ENCODE measurements at regions not wholly inside any gene's neighbourhood (a gene's known extent, or its start where the extent isn't known, plus 50 kb on each side); places are given as distances from the start of the nearest gene placed in this dataset.
"Not testable (repeated sequence)": the region's sequence is repeated elsewhere in the genome, so short reads cannot be mapped to it uniquely, and the experiment has no call there.

DNA sequence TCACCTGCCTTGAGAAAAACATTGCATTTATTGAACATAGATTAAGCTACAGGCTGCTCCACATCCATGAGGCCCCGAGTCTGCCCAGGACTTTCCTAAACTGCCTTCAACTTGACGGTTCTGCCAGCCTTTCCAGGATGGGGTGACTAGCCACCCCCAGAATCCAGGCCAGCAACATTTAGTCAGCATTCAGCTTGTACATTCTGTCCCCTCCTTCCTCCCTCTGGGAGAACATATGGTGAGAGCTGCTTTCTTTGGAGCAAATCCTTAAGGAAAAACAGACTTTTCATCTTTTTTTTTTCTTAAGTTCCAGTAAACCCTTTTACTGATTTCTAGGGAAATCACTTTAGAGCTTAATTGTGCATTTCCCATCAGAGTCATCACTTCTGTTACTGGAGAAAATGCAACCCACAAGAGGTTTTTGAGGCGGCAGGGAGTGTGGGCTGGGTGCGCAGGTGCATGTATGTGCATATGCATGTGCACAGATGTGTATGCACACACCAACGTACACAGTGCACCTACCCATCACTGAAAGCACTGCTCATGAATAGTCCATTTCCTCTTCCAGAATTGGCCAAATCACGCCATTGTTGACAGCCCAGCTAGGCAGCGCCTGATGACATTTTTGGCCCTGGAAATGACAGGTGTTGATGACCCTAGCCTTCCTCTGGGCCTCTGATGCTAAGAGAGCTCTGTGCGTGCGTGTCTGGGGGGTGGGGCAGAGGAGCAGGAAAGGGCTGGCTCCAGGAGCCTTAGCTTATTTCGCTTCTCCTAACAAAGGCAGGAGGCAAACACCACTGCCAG lies 145.6 kb downstream of the HSD17B3 start:
- DNase-seq (ENCODE audit: low read depth): no peak

DNA sequence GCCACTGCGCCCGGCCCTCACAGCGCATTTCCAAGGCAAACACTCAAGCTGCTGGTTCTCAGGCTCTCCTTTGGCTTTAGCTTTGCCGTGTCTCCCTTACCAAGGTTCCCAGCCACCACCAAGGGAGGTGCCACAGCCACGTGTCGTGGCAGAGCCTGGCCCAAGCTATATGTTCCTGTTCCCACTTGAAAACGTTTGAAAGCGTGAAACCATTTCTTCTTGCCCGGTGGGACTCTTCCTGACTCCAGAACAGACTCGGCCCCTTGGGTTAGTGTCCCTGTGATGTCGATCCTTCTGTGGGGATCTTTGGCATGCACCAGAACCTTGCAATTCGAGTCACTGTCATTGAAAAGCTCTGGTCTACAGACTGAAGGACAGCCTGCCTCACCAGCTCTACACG lies 147.9 kb downstream of the HSD17B3 start:
- DNase-seq (ENCODE audit: low read depth): no peak

DNA sequence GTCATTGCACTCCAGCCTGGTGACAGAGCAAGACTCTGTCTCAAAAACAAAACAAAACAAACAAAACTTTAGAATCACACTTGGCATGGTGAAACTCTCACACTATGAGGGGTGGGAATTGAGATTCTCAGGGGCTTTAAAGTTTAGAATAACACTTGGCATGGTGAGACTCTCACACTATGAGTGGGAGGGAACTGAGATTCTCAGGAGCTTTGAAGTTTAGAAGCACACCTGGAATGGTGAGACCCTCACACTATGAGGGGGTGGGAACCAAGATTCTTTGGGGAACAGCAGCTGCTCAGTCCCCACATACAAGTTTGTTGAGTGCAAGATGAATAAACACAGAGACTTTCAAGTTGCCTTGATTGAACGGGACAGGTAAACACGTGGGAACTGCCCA lies 149.4 kb downstream of the HSD17B3 start:
- DNase-seq (ENCODE audit: low read depth): no peak

DNA sequence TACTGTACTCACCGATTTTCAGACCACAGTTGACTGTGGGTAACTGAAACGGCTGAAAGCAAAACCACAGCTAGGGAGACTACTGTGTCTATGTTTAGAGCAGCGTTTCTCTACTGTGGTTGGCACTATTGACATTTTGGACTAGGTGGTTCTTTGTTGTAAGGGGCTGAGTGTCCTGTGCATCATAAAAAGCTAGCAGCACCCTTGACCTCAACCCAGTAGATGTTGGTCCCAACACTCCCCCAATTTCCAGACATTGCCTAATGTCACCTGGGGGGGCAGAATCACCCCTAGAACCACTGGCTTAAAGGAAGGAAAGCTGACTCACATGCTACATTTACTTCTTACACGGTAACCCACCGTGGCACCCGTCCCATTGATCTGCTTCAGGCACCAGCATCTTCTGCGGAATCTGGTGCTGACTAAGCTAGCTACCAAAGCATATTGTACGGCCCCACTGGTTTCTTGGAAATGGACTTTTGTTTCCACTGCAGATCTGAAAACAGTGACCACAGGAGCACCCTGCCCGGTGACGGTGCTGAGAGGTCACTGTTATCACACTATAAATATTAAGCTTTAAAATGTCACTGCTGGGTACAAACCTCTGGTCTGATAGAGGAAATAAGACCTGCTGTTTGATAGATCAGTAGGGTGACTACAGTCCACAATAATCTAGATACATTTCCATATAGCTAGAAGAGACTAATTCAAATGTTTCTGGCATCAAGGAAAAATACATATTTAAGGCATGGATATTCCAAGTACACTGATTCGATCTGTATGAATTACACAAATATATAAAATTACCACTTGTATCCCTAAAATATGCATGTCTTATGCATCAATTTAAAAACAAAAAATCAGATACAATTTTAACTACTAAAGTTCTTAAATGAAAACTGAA lies 151.4 kb downstream of the HSD17B3 start:
- peak; percentile 30 for DNase-seq (ENCODE audit: low read depth)

DNA sequence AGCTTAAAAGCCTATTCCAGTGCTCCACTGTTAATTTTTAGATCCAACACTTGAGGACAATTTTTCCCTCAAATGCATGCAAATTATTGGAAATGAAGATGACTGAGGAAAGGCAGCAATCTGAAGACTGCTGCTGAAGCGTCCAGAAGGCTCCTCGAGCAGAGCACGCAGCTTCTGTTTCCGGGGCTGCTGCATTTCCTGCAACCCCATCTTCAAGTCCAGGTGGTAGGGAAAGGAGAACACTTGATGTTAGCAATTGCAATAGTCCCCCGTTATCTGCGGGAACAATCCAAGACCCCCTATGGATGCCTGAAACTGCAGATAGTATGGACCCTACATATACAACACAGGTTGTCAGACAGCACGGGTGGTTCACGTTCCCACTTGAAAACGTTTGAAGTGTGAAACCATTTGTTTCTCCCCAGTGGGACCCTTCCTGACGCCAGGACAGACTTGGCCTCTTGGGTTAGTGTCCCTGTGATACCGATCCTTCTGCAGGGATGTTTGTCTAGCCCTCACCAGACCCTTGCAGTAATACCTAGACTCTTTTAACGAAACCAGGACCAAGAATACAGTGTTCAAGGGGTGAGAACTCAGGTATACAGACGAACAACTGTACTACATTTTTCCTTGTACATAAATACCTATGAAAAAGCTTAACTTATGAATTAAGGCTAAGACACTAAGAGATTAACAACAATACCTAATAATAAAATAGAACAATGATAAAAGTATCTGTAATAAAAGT lies 152.3 kb downstream of the HSD17B3 start:
- no peak for DNase-seq (ENCODE audit: low read depth)

DNA sequence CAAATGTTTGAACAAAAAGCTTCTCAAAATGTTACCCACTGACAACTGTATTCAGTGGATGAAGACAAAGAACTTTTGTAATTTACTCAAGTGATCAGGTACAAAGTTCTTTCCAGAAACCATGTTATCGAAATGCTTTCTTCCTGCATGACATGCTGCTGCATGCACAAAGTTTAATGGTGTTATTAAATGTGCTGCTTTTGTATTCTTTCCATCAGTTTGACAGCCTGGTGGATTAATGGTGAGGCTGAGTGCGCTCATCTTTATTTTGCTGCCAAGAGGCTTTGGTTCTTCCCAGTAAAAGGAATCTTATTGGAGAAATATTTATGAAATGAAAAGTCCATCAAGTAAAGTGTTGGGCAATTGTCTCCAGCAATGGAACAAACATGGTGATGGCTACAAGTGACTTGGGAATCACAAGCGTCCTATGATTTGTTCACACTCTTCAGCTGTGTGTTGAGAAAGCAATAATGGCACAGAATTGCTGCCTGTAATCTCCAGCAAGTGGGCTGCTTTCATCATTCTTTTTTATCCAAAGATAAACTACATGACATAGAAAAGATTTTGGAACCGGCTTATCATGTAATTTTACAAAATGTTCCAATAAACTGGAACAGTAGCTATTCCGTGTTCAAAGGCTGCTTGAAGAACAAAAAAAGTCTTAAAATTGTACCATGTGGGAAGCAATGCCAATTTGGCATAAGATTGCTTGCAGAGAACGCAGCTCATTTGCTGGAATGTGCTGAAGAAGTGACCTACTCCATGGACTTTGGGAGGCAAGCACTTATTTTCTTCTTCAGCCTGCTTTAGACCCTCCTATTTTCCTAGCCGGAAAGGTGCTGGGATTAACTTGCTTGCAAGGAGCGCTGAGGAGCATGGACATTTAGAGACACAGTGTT lies 153.1 kb downstream of the HSD17B3 start:
- no peak for DNase-seq (ENCODE audit: low read depth)

DNA sequence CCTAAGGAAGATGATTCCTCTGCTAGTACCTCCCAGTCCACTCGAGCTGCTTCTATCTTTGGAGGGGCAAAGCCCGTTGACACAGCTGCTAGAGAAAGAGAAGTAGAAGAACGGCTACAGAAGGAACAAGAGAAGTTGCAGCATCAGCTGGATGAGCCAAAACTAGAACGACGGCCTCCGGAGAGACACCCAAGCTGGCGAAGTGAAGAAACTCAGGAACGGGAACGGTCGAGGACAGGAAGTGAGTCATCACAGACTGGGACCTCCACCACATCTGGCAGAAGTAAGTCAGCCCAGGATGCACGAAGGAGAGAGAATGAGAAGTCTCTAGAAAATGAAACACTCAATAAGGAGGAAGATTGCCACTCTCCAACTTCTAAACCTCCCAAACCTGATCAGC lies 154.9 kb downstream of the HSD17B3 start:
- DNase-seq (ENCODE audit: low read depth): not testable (repeated sequence)

DNA sequence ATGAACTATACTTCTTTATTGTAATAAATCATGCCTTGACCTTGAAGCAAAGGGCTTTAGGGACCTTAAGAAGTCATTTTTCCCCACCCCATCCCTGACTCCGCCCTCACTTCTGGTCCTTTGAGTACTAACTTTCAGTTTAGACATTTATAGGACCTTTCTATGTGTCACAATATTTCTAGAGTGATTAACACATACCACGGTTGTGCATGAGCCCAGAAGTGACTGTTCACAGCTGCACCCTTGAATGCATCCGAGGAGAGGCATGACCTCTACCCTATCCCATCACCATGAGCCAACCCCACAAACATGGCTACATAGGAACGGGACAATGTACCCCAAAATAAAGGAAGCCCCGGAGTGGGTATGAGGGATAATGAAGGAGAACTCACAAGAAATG lies 160.3 kb downstream of the HSD17B3 start:
- no peak for DNase-seq (ENCODE audit: low read depth)

DNA sequence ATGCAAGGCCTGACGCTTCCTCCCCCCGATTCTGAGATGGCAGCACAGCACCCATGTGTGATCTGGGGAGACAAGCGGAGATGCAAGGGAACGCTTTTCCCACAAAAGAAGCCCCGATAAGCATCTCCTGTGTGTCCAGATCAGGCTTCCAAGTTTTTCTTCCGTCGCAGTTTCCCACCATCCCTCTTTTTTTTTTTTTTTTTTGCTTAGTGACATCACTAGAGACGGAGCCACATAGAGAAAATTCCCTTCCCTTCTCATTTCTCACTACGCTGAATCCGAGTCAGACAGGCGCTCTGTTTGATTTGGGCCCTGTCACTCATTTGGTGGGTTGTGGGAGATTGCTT lies 160.9 kb downstream of the HSD17B3 start:
- no peak for DNase-seq (ENCODE audit: low read depth)

DNA sequence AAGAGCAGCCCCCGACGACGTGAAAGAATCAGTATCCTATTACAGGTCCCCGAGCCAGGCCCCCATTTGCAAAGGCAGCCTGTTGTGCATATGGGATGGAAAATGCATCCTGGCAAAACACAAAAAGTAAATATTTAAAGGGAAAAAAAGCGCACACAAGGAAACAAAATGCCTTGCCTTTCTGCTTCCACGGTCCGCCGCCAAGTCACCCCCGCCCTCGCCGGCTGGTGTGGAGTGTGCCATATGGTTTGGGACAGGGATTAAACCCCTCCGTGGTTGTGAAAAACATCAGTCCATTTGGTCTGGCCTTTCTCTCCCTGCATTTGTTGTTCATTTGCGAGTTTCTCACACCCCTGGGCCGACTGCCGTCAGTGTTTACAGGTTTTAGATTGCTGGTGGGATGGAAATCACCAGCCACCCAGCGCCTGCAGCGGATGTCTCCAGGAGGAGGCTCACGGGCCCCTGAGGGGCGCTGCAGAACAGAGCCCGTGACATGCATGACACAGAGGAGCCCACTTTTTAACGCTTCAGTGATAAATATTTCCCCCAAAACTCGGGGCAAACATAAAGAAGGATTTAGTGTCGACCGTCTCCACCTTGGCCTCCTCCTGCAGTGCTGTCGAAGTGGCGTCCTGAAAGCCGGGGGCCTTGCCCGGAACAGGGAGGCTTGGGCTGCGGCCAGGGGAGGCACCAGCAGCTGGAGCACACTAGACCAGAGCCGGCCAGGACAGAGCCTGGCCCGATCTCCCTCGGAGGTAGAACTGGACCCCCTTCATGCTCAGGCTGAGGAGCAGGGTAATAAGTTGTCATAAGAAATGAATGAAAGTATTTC lies 161.5 kb downstream of the HSD17B3 start:
- no peak for DNase-seq (ENCODE audit: low read depth)

DNA sequence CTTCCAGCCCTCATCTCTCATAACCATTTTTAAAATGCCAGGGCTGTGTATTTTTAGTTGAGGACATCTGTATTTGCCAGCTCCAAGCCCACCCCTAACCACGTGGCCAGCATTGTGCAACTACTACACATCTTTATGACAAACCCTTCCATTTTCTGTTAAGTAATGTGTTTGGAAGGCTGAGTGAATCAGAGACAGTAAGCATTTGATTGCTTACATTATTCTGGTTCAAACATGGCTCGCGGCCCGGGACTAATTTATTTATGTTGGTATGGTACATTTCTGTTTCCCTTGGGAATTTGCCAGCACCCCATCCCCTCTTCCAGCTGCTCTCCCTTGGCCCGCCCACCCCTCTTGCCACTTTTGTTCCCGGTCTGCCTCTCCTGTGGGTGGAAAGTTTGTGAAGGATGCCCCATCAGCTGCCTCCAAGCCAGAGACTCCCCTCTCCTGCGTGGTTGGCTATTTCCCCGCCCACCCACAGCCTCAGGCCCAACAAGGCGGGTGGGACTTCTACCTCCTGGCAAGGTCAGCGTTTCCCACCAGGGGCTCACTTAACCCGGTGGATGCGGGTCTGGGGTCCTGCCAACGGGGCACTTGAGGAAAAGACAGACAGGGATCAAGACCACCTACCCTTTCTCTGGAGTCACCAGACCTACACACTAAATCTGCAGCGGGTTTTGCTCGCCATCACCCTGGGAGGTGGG lies 162.2 kb downstream of the HSD17B3 start:
- no peak for DNase-seq (ENCODE audit: low read depth)

DNA sequence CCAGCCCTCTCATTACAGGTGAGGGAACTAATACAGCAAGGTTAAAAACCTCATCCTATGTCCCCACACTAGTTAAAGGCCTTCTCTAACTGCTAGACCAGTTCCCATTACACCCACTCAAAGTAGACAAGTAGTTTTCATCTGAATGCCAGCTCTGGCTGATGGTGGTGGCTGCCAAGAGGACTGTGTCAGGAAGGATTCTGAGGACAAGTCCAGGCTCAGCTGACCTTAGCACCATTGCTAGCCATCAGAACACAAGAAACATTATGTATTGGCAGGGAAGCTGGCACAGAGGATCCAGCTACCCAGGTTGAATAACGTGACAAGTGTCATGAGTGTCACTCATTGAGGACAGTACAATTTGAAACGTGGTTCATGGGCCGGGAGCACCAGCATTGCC lies 163.4 kb downstream of the HSD17B3 start:
- DNase-seq (ENCODE audit: low read depth): no peak

DNA sequence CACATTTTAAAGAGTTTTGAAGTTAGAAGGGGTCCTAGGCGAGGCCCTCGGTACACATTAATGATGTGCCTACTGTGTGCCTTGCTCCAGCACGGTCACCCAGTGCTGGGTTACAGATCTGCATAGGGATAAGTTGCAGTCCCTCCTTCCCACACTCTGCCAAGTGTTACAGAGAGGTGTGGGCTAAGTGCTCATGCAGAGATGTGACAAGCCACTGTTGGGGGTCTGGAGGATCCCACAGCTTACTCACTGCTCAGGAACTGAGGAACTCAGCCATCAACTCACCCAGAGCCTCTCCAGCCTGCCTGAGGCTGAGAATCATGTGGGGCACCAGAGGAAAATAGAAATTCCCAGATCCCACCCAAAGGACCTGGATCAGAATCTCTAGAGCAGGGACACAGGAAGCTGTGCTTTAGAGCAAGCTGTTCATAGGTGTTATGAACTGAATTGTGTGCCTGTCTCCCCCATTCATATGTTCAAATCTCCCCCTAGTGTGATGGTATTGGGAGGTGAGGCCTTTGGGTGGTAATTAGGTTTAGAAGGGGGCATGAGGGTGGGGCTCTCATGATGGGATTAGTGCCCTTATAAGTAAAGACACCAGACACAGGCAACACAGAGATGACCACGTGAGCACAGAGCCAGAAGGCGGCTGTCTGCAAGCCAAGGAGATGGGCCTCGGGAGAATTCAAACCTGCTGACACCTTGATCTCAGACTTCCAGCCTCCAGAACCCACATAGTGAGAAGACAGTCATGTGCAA lies 164.1 kb downstream of the HSD17B3 start:
- no peak for DNase-seq (ENCODE audit: low read depth)

DNA sequence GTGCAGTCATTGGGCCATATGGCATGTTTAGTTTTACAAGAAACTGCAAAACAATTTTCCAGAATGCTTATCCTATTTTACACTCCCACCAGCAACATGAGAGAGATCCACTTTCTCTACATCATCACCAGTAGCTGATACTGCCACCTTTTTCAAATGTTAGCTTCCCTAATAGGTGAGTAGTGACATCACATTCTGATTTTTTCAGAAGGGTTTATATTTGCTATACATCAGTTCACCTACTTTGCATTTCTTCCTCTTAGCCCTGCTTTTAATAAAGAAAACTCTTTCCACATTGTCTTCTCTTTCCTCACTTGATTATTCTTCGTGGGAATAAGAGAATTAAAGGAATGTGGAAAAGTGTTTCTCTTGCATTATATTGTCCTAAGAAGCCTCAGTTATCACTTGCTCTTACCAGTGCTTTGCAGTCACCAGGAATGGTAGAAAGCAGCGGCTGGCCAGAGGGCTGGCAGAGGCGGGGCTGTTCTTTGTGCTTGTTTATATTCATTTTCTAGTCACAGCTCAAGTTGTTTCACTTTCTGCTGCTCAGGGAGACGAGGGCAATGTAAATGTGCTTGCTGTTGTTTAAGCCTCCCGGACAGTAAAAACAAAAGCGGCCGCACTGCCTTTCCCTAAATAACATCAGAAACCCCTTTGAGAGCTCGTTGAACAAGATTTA lies 164.8 kb downstream of the HSD17B3 start:
- no peak for DNase-seq (ENCODE audit: low read depth)

DNA sequence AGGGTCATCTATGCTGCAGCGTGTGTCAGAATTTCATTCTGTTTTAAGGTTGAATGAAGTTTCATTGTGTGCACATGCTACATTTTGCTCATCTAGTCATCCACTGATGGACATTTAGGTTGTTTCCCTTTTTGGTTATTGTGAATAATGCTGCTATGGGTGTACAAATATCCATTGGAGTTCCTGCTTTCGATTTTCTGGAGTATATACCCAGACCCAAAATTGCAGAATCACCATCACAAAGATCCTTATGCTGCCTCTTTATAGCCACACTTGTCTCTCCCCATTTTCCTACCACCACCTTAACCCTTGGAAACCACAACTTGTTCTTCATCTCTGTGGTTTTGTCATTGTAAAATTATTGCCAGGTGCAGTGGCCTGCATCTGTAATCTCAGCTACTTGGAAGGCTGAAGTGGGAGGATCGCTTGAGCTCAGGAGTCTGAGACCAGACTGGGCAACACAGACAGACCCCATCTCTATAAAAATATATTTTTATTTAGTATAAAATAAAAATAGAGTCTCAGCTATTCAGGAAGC lies 166.2 kb downstream of the HSD17B3 start:
- no peak for DNase-seq (ENCODE audit: low read depth)

DNA sequence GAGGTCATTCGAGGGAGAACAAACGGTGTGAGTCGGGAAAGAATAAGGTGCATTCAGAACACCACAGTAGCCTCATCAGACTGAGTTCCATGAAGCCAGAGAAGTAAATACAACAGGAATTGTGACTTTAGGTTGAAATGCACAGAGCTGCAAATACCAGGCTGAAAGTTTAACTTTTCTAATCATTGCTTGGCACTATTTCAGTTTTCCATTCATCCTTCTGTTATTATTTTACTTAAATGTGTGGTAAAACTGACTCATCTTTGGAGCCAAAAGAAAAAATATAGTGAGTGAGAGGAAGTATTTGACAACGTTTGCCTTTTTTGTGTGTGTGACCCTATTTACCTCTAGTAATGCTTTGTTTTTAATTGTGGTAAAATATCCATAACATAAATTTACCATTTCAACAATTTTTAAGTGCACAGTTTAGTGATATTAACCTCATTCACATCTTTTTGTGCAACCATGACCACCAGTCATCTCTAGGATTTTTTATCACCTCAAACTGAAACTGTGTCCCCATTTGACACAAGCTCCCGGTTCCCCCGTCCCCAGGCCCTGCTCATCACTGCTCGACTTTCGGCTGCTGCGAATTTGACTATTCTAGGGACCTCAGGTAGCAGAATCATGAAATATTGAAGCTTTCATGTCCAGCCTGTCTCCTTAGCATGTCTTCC lies 166.8 kb downstream of the HSD17B3 start:
- no peak for DNase-seq (ENCODE audit: low read depth)
